PC-3 (cell line): ENCODE measurements at regions not wholly inside any gene's neighbourhood (a gene's known extent, or its start where the extent isn't known, plus 50 kb on each side); places are given as distances from the start of the nearest gene placed in this dataset.

Source experiments
- EZH2phosphoT487 ChIP-seq: fragments of 300-600 bp; sonication (generic); IDR thresholded peaks from 2 replicates; pipeline ENCODE4 v1.6.1; 2018; ENCODE audit warnings: mild to moderate bottlenecking, antibody characterized with exemption, low read length, borderline replicate concordance
- TF ChIP-seq, protein P1 (sequence below): fragments of 300-600 bp; sonication (generic); conservative IDR thresholded peaks from 2 replicates; pipeline ENCODE4 v1.5.1; 2017; ENCODE audit warnings: antibody characterized with exemption, low read depth, mild to moderate bottlenecking, low read length

DNA sequence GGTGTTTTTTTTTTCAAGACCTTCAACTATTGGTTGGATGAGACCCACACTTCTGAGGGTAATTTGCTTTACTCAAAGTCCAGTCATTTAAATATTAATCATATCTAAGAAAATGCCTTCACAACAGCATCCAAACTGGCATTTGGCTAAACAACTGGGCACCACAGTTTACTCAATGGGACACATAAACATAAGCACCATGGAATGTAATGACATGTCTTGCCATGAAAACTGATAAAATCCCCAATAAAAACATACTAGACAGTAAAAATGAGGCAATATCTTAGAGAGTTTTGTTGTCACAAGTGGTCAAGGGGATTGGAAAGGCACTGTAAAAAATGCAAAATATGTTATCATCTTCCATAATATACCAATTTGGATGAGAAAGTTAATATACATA lies 838.8 kb upstream of the ADAMTS5 start:
- TF ChIP-seq, protein P1, sequence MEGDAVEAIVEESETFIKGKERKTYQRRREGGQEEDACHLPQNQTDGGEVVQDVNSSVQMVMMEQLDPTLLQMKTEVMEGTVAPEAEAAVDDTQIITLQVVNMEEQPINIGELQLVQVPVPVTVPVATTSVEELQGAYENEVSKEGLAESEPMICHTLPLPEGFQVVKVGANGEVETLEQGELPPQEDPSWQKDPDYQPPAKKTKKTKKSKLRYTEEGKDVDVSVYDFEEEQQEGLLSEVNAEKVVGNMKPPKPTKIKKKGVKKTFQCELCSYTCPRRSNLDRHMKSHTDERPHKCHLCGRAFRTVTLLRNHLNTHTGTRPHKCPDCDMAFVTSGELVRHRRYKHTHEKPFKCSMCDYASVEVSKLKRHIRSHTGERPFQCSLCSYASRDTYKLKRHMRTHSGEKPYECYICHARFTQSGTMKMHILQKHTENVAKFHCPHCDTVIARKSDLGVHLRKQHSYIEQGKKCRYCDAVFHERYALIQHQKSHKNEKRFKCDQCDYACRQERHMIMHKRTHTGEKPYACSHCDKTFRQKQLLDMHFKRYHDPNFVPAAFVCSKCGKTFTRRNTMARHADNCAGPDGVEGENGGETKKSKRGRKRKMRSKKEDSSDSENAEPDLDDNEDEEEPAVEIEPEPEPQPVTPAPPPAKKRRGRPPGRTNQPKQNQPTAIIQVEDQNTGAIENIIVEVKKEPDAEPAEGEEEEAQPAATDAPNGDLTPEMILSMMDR, result no peak
- TF ChIP-seq EZH2phosphoT487, result no peak
